ENCODE measurements at regions not wholly inside any gene's neighbourhood (a gene's known extent, or its start where the extent isn't known, plus 50 kb on each side); places are given as distances from the start of the nearest gene placed in this dataset.

DNA sequence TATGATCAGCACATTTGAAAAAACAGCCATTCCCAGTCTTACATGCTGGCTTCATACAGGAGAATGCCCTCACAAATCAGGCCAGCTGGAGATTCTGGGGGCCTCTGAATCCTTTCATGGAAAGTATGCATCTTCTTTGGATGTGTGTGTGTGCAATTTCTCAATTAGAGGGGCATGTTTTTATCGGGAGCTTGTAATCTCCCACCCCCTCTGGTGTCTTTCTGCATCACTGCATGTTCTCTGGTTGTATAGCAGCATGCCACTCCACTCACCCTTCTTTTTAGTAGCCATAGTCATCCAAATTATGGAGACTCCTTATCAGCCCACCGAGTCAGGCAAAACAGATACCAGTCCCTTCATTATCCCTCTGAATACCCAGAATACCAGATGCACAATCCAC lies 282.2 kb upstream of the SLIT2 start:
- TF ChIP-seq CTCF (IDR thresholded peaks at IDR 0.05) (no peak), POLR2A (IDR thresholded peaks at IDR 0.05) (no peak), POLR2AphosphoS5 (IDR thresholded peaks at IDR 0.05) (no peak), EP300 (IDR thresholded peaks at IDR 0.05) (no peak)
